Neural progenitor cell (in vitro differentiated cells): ENCODE measurements at regions not wholly inside any gene's neighbourhood (a gene's known extent, or its start where the extent isn't known, plus 50 kb on each side); places are given as distances from the start of the nearest gene placed in this dataset.

Experiments used
- DNase-seq: peaks from one replicate; pipeline ENCODE4 v3.0.0-alpha.2; 2016; ENCODE audit warnings: low spot score
- H2AFZ ChIP-seq: fragments of 200-600 bp; sonication (generic); replicated peaks from 2 replicates; pipeline ENCODE4 v1.6.1; 2016; ENCODE audit warnings: antibody characterized with exemption
- H3F3A ChIP-seq: fragments of 200-600 bp; sonication (generic); 2 replicates; pipeline ENCODE4 v1.6.1; 2016; ENCODE audit warnings: antibody characterized with exemption, low read depth
- H3K27ac ChIP-seq: fragments of 200-600 bp; sonication (generic); 2 replicates; pipeline ENCODE4 v1.5.1; 2016; ENCODE audit warnings: mild to moderate bottlenecking
- H3K27me3 ChIP-seq: fragments of 200-600 bp; sonication (generic); 2 replicates; pipeline ENCODE4 v1.6.1; 2016; ENCODE audit warnings: mild to moderate bottlenecking, moderate library complexity
- H3K36me3 ChIP-seq: fragments of 200-600 bp; sonication (generic); 2 replicates; pipeline ENCODE4 v1.5.1; 2016
- H3K4me1 ChIP-seq: fragments of 200-600 bp; sonication (generic); 2 replicates; pipeline ENCODE4 v1.6.1; 2016; ENCODE audit warnings: mixed run types
- H3K4me2 ChIP-seq: fragments of 200-600 bp; sonication (generic); 2 replicates; pipeline ENCODE4 v1.6.1; 2016
- H3K4me3 ChIP-seq: fragments of 200-600 bp; sonication (generic); 2 replicates; pipeline ENCODE4 v1.5.1; 2016
- H3K79me2 ChIP-seq: fragments of 200-600 bp; sonication (generic); 2 replicates; pipeline ENCODE4 v1.6.1; 2016; ENCODE audit warnings: low read depth
- H3K9ac ChIP-seq: fragments of 200-600 bp; sonication (generic); 2 replicates; pipeline ENCODE4 v1.6.1; 2016
- H3K9me3 ChIP-seq: fragments of 200-600 bp; sonication (generic); 2 replicates; pipeline ENCODE4 v1.5.1; 2016; ENCODE audit warnings: low read depth
- H4K20me1 ChIP-seq: fragments of 200-600 bp; sonication (generic); 2 replicates; pipeline ENCODE4 v1.6.1; 2016; ENCODE audit warnings: low read depth
- H3K27ac Mint-ChIP-seq: 3 replicates; pipeline ENCODE4 v1.8.0; 2021; ENCODE audit warnings: mixed read lengths
- H3K27me3 Mint-ChIP-seq: 2 replicates; pipeline ENCODE4 v1.8.0; 2022; ENCODE audit warnings: low read depth, mild to moderate bottlenecking, inconsistent platforms, moderate library complexity, mixed read lengths; ENCODE audit not compliant: insufficient read depth
- H3K36me3 Mint-ChIP-seq: 3 replicates; pipeline ENCODE4 v1.8.0; 2021; ENCODE audit warnings: mixed read lengths
- H3K4me1 Mint-ChIP-seq: 3 replicates; pipeline ENCODE4 v1.8.0; 2021; ENCODE audit warnings: mixed read lengths
- H3K4me3 Mint-ChIP-seq: 3 replicates; pipeline ENCODE4 v1.8.0; 2021; ENCODE audit warnings: mild to moderate bottlenecking, moderate library complexity, mixed read lengths
- H3K9me3 Mint-ChIP-seq: 3 replicates; pipeline ENCODE4 v1.8.0; 2020; ENCODE audit warnings: mixed read lengths
- CTCF ChIP-seq: fragments of 200-600 bp; sonication (generic); IDR thresholded peaks from 2 replicates; pipeline ENCODE4 v1.5.1; 2017; ENCODE audit warnings: antibody characterized with exemption, mild to moderate bottlenecking
- EZH2 ChIP-seq: fragments of 200-600 bp; sonication (generic); IDR thresholded peaks from 2 replicates; pipeline ENCODE4 v1.6.1; 2017; ENCODE audit warnings: antibody characterized with exemption, mild to moderate bottlenecking, moderate library complexity
- EZH2phosphoT487 ChIP-seq: fragments of 200-600 bp; sonication (generic); IDR thresholded peaks from 2 replicates; pipeline ENCODE4 v1.6.1; 2017; ENCODE audit warnings: antibody characterized with exemption

GRCh38 chr13:76293751-76294150 lies 592.5 kb downstream of the KCTD12 start:
- H3K27ac Mint-ChIP-seq, result no peak overlapping the region
- no peaks in the 10 kb centered on the region for H3K27me3 ChIP-seq
- no peaks in the 10 kb centered on the region for H3K4me1 Mint-ChIP-seq
- no peak overlapping the region for H3K9ac ChIP-seq
- H3K36me3 ChIP-seq, result no peaks in the 10 kb centered on the region
- H3K9me3 ChIP-seq, result no peaks in the 10 kb centered on the region
- no peaks in the 10 kb centered on the region for H3F3A ChIP-seq
- peaks cover 3% of the 10 kb centered on the region for H3K4me1 ChIP-seq
- H3K27ac ChIP-seq, result no peak overlapping the region
- no peaks in the 10 kb centered on the region for H4K20me1 ChIP-seq
- no peak overlapping the region for H3K4me3 Mint-ChIP-seq
- no peaks in the 10 kb centered on the region for H3K36me3 Mint-ChIP-seq
- H3K27me3 Mint-ChIP-seq, result peaks cover 2% of the 10 kb centered on the region
- no peak overlapping the region for H3K4me2 ChIP-seq
- no peak overlapping the region for H3K4me3 ChIP-seq
- peaks cover 5% of the 10 kb centered on the region for H3K9me3 Mint-ChIP-seq
- no peak for DNase-seq
- H3K79me2 ChIP-seq, result no peaks in the 10 kb centered on the region
- no peak for TF ChIP-seq EZH2
- TF ChIP-seq EZH2phosphoT487, result no peak
- TF ChIP-seq CTCF, result no peak
- H2AFZ ChIP-seq, result no peak overlapping the region

- no peak overlapping the region for H3K4me3 Mint-ChIP-seq
- H3K27ac Mint-ChIP-seq, result no peak overlapping the region
- no peak overlapping the region for H2AFZ ChIP-seq
- H3K79me2 ChIP-seq, result no peaks in the 10 kb centered on the region
- H3K9me3 Mint-ChIP-seq, result peaks cover 5% of the 10 kb centered on the region
- peaks cover 2% of the 10 kb centered on the region for H3K27me3 Mint-ChIP-seq
- H3F3A ChIP-seq, result no peaks in the 10 kb centered on the region
- H3K9me3 ChIP-seq, result no peaks in the 10 kb centered on the region
- no peak overlapping the region for H3K4me2 ChIP-seq
- H3K4me1 Mint-ChIP-seq, result no peaks in the 10 kb centered on the region
- no peak for TF ChIP-seq EZH2phosphoT487
- TF ChIP-seq EZH2, result no peak
- TF ChIP-seq CTCF, result no peak
- H3K9ac ChIP-seq, result no peak overlapping the region
- DNase-seq, result no peak
- H3K36me3 ChIP-seq, result no peaks in the 10 kb centered on the region
- H3K27me3 ChIP-seq, result no peaks in the 10 kb centered on the region
- no peaks in the 10 kb centered on the region for H4K20me1 ChIP-seq
- H3K4me3 ChIP-seq, result no peak overlapping the region
- H3K36me3 Mint-ChIP-seq, result no peaks in the 10 kb centered on the region
- H3K4me1 ChIP-seq, result peaks cover 3% of the 10 kb centered on the region
- no peak overlapping the region for H3K27ac ChIP-seq
Measured at GRCh38 chr13:76293346-76293745, 592.9 kb downstream of the KCTD12 start.

GRCh38 chr13:76292726-76293125 lies 593.5 kb downstream of the KCTD12 start:
- no peak overlapping the region for H3K27ac Mint-ChIP-seq
- H3K27me3 Mint-ChIP-seq, result peaks cover 2% of the 10 kb centered on the region
- Histone ChIP-seq H3K4me1 (peaks cover 3% of the 10 kb centered on the region), H3K9ac (no peak overlapping the region), H3K36me3 (no peaks in the 10 kb centered on the region), H3K27me3 (no peaks in the 10 kb centered on the region), H2AFZ (no peak overlapping the region), H3F3A (no peaks in the 10 kb centered on the region), H4K20me1 (no peaks in the 10 kb centered on the region), H3K27ac (no peak overlapping the region), H3K4me3 (no peak overlapping the region), H3K9me3 (no peaks in the 10 kb centered on the region), H3K79me2 (no peaks in the 10 kb centered on the region), H3K4me2 (no peak overlapping the region)
- DNase-seq, result no peak
- no peaks in the 10 kb centered on the region for H3K4me1 Mint-ChIP-seq
- peaks cover 5% of the 10 kb centered on the region for H3K9me3 Mint-ChIP-seq
- H3K4me3 Mint-ChIP-seq, result no peak overlapping the region
- no peak for TF ChIP-seq EZH2phosphoT487
- no peak for TF ChIP-seq EZH2
- TF ChIP-seq CTCF, result no peak
- no peaks in the 10 kb centered on the region for H3K36me3 Mint-ChIP-seq
